ENCODE measurements at regions not wholly inside any gene's neighbourhood (a gene's known extent, or its start where the extent isn't known, plus 50 kb on each side); places are given as distances from the start of the nearest gene placed in this dataset.

DNA sequence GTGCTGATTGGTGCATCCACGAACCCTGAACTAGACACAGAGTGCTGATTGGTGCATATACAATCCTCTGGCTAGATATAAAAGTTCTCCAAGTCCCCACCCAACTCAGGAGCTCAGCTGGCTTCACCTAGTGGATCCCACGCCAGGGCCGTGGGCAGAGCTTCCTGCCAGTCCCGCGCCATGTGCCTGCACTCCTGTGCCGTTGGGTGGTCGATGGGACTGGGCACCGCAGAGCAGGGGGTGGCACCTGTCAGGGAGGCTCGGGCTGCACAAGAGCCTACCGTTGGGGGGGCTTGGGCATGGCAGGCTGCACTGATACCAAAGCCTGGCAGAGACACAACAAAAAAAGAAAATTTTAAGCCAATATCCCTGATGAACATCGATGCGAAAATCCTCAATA lies 185.4 kb upstream of the ASCC3 start:
- TF ChIP-seq, protein P1, sequence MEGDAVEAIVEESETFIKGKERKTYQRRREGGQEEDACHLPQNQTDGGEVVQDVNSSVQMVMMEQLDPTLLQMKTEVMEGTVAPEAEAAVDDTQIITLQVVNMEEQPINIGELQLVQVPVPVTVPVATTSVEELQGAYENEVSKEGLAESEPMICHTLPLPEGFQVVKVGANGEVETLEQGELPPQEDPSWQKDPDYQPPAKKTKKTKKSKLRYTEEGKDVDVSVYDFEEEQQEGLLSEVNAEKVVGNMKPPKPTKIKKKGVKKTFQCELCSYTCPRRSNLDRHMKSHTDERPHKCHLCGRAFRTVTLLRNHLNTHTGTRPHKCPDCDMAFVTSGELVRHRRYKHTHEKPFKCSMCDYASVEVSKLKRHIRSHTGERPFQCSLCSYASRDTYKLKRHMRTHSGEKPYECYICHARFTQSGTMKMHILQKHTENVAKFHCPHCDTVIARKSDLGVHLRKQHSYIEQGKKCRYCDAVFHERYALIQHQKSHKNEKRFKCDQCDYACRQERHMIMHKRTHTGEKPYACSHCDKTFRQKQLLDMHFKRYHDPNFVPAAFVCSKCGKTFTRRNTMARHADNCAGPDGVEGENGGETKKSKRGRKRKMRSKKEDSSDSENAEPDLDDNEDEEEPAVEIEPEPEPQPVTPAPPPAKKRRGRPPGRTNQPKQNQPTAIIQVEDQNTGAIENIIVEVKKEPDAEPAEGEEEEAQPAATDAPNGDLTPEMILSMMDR (IDR thresholded peaks at IDR 0.05): no peak
- TF ChIP-seq POLR2A (IDR thresholded peaks at IDR 0.05): no peak

Measured in right lobe of liver (tissue), 4 donors.